T-helper 2 cell treated with Interferon-gamma antibody and Interleukin-4, amounts not matched to agents 100 ng/mL and 5 ng/mL, for 36 hours (primary cell): ENCODE measurements at regions not wholly inside any gene's neighbourhood (a gene's known extent, or its start where the extent isn't known, plus 50 kb on each side); places are given as distances from the start of the nearest gene placed in this dataset.

ENCODE experiments used
- intact Hi-C: fragments of 100-400 bp; cut with micrococcal nuclease; formaldehyde crosslinking; loops from one replicate; pipeline ENCODE4 v1.15.1; 2023

DNA sequence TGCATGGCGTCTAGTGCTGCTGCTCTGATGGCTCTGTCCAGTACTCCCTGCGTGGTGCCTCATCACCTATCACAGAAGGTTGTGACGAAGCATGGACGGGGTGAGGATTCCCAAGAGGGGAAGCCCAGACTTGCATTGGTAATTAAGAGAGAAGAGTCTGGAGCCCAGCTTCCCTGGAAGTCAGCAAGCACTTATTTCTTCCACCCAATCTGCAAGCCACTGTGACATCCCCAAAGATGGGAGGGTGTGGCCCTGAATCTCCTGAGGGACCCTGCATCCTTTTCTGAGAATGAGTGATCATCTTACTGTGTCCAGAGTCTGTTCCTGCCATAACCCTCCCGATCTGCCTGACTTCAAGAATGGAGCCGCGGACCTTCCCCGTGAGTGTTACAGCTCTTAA lies 166.7 kb downstream of the PTPN20 start:
- intact Hi-C loops: no loop called here

DNA sequence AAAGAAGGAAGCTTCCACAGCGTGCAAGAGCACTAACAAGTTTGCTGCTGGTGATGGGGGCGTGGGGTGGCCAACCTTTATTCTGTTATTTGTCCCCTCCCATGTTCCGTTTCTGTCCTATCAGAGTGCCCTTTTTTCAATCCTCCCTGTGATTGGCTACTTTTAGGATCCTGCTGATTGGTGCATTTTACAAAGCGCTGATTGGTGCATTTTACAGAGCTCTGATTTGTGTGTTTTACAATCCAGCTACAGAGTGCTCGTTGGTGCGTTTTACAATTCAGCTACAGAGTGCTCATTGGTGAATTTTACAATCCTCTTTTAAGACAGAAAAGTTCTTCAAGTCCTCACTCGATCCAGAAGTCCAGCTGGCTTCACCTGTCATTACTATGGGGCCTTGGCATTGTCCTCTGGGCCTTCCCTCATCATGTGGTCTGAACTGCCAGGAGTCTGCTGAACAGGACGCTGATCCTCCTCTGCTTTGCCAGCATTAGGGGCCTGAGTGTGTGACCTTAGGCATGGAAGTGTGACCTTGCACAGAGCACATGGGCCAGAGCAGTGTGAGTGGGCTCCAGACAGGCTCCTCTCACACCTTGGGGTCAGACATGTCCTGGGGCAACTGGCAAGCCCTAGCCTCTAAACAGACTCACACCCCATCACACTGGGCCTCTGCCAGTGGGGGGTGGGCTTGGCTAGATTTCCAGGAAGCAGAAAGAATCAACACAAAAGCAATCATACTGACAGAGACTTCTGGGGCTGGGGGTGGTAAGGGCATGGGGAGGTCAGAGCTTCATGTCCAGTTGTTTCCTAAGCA lies 167.4 kb downstream of the PTPN20 start:
- intact Hi-C loops: no loop called here

DNA sequence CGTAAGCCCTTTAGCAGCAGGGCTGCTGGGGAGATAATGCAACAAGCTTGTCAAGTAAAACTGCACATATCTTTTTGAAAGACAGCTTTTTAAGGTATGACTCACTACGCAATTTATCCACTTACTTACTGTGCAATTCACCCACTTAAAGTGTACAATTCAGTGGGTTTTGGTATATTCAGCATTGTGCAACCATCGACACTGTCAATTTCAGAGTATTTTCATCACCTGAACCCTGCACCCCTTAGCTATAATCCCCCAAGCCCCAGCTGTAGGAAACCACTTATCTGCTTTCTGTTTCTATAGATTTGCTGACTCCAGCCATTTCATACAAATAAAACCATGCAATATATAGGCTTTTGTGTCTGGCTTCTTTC lies 168.0 kb downstream of the PTPN20 start:
- intact Hi-C loops: no loop called here

DNA sequence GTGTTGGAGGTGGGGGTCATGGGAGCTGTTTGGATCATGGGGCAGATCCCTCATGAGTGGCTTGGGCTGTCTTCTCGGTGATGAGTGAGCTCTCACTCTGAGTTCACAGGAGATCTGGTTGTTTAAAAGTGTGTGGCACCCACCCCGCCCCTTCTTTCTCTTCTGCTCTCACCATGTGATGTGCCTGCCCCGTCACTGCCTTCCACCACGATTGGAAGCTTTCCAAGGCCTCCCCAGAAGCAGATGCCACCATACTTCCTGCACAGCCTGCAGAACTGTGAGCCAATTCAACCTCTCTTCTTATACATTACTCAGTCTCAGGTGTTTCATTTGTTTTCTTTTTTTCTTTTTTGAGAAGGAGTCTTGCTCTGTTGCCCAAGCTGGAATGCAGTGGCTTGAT lies 170.0 kb downstream of the PTPN20 start:
- intact Hi-C loops: no loop called here

DNA sequence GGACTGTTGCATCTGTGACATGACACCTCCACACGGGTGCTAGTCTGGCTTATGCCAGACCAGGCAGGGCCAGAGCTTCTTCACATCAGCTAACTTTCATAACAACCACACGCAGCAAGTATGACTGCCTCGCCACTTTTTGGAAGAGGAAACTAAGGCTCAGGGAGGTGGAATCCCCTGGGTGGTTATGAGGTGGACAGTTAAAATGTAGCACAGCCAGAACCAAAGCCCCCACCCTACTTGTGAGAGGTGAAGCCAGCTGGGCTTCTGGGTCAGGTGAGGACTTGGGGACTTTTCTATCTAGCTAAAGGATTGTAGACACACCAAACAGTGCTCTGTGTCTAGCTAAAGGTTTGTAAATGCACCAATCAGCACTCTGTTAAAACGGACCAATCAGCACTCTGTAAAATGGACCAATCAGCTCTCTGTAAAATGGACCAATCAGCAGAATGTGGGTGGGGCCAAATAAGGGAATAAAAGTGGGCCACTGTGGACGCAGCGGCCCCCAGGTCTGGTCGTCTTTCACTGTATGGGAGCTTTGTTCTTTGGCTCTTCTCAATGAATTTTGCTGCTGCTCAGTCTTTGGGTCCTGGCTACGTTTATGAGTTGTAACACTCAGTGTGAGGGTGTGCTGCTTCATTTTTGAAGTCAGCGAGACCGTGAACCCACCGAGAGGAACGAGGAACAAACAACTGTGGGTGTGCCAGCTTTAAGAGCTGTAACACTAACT lies 171.0 kb downstream of the PTPN20 start:
- intact Hi-C loops: no loop called here

DNA sequence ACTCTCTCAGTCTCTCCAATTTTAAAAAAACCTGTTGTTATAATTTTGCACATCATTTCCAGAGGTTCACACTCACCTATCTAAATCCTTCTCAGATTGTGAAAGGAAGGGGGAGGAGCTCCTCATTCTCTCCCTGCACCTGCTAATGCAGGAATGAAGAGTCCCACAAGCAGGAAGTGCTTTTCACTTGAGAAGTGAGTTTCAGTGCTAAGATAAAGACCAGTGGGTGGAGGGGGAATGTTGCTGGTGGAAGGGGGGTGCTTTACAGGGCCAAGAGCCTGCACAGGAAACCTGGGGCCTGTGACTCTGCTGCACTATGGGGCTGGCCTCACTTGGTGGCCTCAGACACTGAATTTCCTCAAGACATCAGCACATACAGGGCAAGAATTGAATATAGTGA lies 176.4 kb downstream of the PTPN20 start:
- intact Hi-C loops: no loop called here

DNA sequence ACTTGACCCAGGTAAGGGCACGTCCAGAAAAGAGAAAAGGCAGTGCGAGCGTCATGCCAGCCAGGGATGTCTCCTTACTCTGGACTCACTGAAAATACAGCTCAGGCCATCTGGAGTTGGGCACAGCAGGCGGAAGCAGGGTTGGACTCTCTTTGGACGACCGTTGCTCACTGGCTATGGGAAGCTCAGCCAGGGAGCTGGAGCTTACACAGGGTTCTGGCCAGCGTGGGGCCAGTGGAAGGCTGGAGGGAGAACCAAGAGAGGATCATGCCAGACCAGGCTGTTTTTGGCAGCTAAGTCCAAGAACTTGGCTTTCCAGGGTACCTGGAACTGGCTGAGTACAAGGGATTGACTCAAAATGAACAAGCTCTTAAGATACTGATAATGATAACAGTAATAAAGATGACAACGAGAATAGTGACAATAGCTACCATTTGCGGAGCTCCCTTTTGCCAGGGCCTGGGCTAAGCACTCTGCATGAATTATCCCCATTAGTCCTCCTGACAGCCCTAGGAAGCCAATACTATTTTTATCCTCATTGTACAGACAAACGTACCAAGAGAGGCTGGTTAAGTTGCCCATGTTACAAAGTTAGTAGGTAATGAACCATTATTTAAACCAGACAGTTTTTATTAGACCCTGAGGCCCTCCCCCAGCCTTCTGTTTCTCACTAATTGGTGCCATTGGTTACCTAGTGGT lies 177.6 kb downstream of the PTPN20 start:
- intact Hi-C loops: no loop called here

DNA sequence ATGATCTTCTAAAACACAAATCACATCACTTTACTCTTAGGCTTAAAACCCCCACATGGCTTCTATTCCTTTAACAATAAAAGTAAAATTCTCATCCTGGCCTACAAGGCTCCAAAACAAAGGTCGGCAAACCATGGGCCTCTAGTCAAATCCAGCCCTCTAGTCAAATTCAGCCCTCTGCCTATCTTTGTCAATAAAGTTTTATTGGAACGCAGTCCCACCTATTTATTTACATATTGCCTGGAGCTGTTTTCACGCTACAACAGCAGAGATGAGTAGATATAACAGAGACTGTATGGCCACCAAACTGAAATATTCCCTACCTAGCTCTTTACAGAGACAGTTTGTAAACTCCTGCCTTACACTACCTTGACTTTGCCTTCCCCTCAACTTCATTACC lies 178.8 kb downstream of the PTPN20 start:
- intact Hi-C loops: no loop called here

DNA sequence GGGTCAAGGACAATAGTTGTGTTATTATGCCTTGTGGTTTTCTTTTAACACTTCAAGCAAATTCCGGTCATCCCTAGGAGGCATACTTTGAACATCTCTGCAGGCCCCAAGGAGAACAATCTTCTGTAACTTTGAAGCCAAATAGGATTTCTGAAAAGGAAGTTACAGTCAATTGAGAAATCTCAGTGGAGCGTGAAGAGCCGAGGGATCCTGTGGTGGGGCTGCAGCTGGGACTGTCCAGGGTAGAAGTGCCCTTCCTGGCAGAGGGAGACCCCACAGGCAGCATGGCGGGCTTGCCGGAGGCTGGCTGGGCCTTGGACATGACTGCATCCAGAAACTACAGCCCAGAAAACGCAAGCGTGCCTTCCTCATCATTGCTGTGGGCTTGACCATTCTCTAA lies 179.7 kb downstream of the PTPN20 start:
- intact Hi-C loops: no loop called here

DNA sequence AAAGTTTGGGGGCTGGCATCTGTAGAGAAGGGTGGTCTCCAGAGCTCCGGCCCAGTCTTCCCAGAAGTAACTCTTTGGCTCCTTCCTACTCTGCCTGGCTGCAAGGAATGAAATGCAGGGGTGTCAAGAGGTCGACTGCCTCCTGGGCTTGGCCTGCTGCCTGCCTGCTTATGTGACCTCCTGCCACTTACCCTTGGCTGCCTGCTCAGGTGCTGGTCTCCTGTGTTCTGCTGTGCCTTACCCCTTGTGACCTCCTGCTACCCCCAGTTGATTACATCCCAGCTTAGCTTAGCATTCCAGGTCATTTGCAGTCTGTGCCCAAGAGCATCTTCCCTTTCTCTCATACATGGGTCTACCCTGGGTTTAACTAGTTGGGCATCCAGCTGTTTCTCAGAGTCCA lies 180.2 kb downstream of the PTPN20 start:
- intact Hi-C loops: no loop called here

DNA sequence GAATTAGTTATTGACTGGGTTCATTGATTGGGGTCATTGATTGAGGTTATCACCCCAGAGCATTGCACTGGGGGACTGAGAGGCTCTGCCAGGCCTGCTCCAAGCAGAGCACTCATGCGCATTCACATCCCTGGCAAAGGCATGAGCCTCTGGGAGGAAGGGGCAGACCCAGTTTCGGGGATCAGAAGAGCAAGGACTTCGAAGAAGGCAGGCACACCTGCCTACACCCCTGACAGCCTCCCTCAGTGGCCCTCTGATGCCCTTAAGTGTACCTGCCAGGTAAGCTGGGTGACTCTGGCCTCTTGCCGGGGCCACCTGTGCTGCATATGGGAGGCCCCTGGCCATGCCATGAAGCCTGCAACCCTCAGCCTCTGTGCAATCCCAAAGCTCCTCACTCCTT lies 181.1 kb downstream of the PTPN20 start:
- intact Hi-C loops: no loop called here

DNA sequence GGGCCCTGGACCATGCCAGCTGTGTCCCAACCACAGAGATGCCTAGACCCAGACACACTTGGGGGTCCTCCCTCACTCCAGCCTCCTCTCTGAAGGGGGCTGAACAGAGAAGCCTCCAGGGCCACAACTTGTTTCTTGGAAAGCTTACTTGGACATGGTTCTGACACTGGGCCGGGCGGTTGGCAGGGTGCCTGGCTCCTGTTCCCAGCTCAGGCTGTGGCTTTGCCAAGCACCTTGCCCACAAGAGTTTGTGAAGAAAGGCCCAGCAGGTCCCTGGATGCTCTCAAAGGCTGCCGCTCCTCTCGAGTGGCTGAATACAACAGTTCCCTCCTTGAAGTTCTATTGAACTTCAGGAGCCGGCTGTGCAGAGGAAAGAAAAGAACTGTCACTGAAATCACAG lies 181.6 kb downstream of the PTPN20 start:
- intact Hi-C loops: no loop called here

DNA sequence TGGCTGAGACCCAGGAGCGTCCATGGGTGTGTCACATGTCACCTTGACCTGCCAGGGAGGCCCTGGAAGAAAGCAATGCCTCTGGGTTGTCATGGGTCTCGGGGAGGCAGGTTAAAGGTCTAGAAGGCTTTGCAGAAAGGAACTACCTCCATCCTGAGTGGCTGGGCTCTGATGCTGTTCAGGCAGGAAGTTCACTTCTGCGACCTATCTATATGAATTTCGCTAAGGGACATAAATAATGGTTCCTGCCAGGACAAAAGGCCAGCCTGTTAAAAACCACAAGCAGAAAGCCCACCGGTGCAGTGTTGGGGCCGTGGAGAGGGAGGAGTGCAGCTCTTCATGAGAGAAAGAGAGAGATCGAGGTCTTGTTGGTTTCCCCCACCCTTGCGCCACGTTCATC lies 182.9 kb downstream of the PTPN20 start:
- intact Hi-C loops: no loop called here

DNA sequence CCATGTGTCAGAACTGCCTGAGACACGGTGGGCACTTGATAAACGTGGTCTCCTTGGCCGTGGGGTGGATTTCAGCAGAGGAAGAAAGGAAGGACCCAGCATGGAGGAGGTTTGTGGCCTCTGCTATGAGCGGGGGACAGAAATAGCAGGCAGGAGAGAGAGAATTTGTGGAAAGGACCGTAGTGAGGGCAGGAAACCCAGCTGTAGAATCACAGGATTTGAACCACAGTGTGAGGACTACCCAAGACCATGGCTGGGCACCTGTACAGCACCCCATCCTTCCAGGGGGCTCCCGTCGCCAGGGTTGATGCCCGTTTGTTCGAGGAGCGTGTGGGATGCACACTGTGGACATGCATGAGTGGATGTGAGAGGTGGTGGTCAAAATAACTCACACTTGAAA lies 183.4 kb downstream of the PTPN20 start:
- intact Hi-C loops: no loop called here

DNA sequence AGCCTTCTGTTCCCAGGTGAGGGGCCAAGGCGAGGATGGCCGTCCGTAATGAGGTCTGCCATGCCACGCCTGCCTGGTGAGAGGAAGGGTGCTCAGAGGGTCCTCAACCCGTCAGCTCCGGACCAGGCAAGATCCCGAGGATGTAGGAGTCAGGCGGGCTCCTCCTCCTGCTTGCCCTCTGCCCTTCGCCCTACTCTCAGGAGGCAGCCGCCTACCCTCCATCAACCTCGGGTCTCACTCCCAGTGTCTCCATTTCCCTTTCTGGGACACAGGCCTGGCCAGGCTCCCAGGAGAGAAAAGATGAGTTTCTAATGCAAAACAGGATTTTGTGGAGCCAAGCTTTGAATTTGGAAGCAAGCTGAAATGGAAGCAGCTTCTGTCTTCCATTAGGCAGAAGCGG lies 184.0 kb downstream of the PTPN20 start:
- intact Hi-C loops: no loop called here

DNA sequence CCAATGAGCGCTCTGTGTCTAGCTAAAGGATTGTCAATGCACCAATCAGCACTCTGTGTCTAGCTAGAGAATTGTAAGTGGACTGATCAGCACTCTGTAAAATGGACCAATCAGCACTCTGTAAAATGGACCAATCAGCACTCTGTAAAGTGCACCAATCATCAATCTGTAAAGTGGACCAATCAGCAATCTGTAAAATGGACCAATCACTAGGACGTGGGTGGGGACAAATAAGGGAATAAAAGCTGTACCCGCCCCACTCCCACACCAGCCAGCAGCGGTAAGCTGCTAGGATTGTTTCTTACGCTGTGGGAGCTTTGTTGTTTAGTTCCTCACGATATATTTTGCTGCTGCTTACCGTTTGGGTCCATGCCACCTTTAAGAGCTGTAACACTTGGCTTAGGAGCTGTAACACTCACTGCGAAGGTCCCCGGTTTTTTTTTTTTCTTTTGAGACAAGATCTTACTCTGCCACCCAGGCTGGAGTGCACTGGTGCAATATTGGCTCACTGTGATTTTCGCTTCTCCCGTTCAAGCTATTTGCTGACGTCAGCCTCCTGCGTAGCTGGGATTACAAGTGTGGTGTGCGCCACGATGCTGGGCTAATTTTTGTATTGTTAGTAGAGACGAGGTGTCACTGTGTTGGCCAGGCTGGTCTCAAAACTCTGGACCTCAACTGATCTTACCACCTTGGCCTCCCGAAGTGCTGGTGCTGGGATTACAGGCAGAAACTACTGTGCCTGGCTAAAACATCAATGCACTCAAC lies 184.8 kb downstream of the PTPN20 start:
- intact Hi-C loops: no loop called here

DNA sequence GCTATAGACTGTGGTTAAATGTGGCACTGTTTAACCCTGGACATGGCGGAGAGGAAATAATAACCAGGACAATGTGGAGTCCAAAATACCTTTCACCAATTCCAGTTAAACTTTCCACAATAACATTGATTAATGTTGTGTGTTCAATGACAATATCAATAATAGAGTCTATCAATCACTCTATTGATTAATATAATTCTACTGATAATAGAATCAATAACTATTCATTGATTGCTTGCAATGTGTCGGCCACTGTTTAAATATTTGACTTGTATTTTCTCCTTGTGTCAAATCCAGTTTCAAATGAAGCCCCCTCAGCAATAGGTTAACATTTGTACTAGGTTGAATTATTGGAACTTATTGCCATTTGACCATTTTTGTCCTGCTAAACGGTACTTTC lies 187.0 kb downstream of the PTPN20 start:
- intact Hi-C loops: no loop called here

DNA sequence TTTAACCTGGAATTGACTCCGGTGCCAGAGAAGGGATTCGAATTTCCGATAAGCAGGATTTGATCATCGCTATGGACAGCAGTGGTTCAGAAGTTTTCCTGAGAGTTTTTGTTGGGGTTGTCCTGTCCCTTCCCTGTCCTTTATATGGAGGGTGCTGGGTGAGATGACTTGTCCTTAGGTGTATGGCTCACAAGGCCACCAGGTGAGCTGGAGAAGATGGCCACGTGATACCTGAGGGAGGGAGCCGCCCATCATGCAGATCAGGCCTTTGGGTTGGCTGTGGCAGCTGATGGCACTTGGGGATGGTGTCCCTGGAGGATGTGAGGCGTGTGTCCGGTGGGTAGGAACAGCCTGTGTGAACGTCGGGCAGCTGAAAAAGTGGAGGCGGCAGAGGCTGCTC lies 187.7 kb downstream of the PTPN20 start:
- intact Hi-C loops: no loop called here

DNA sequence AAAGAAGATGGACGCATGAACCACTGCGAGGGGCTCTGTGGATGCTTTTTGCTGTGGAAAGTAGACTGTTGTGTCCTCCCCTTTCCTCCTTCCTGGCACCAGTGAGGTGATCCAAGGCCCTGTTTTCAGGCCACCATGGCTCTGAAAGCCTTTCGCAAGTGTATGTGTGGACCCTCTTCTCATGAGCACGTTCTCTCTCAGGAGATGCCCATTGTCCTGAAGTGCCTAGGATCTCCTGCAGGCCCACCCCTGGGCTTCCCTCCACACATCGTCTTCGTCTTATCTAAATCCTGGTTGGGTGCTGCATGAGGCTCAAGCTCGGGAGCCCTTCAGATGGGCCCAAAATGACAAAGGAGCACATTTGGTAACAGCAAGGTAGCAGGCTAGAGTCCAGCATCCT lies 188.2 kb downstream of the PTPN20 start:
- intact Hi-C loops: no loop called here

DNA sequence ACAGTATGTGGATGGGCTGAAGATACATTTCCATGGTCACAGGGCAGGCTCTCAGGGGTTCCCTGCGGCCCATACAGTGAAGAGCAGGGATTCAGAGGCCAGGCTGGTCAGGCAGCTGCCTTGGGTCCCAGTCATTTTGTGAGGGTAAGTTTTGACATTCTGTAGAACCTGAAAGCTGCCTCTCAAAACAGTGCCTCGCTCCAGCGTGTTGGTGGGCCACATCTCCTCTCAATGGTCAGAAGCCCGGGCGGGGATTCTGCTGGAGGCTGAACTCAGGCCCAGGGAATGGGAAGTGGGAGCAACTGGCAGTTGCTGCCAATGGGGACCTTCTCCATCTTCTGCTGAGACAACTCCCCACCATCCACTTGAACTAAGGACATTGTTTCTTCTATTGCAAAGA lies 190.0 kb downstream of the PTPN20 start:
- intact Hi-C loops: no loop called here

DNA sequence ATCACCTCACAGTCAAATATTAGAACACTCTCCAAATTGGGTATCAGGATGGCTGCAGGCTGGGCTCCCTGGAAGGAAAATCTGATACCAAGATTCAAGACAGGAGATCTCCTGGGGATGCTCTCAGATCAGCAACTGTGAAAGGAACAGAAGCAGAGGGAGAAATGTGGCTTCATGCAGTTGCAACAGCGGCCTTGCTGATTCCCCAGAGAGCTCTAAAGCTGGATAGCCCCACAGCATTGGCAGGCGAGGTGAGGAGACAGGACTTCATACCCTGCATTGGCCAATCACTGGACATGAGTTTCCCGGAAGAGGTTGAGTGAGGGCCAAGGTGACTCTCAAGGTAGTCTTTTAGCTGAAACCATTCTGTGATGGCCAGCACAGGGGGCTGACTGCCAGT lies 190.6 kb downstream of the PTPN20 start:
- intact Hi-C loops: no loop called here

DNA sequence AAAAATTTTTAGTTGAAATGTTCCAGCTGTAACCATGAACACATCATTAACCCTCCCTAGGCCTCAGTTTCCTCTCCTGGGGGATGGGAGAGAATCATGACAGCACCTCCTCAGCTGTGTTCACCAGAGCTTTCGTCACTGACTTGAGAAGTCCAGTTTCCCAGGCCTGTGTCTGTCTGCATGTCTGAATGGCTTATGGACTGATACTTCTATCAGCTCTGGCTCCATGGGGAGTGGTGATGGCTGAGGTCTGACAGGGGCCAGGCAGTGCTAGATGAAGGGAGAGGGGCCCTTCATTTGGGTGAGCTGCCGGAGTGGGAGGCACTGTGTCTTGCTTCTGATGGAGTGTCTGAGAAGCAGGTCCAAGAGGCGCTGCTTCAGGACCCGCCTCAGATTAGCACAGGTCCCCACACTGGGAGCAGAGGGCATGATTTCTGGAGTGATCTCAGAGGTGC lies 192.9 kb downstream of the PTPN20 start:
- intact Hi-C loops: no loop called here
